Stimulated activated CD4-positive, alpha-beta T cell treated with anti-CD3 and anti-CD28 coated beads, Interleukin-4, amount 100 ng/mL, for 48 hours (primary cell): ENCODE measurements at regions not wholly inside any gene's neighbourhood (a gene's known extent, or its start where the extent isn't known, plus 50 kb on each side); places are given as distances from the start of the nearest gene placed in this dataset.

Source experiments
- DNase-seq, 2 donors: peaks; one replicate each; pipeline ENCODE4 v3.0.0-alpha.2; 2020; ENCODE audit warnings: low read depth in 2 of 2

GRCh38 chr12:126760092-126760491 lies 1506.9 kb upstream of the TMEM132C start:
- no peak for DNase-seq

- DNase-seq, result no peak
These were observed 1505.5 kb upstream of the TMEM132C start for GRCh38 chr12:126761420-126761819.

GRCh38 chr12:126762150-126762549 lies 1504.8 kb upstream of the TMEM132C start:
- DNase-seq, result no peak

- DNase-seq, result no peak
These were observed 1503.6 kb upstream of the TMEM132C start for GRCh38 chr12:126763359-126763758.

GRCh38 chr12:126767334-126767733 lies 1499.6 kb upstream of the TMEM132C start:
- DNase-seq, result no peak

GRCh38 chr12:126768517-126768916 lies 1498.5 kb upstream of the TMEM132C start:
- DNase-seq, result no peak

- no peak for DNase-seq
These were observed 1496.8 kb upstream of the TMEM132C start for GRCh38 chr12:126770188-126770587.

- peak; percentile 6 to 19 for DNase-seq
These were observed 1494.7 kb upstream of the TMEM132C start for GRCh38 chr12:126772171-126772864.

GRCh38 chr12:126773012-126773411 lies 1494.0 kb upstream of the TMEM132C start:
- no peak for DNase-seq

- no peak for DNase-seq
These were observed 1493.5 kb upstream of the TMEM132C start for GRCh38 chr12:126773491-126773890.

GRCh38 chr12:126776026-126776655 lies 1490.8 kb upstream of the TMEM132C start:
- DNase-seq, result no peak

GRCh38 chr12:126780343-126780742 lies 1486.6 kb upstream of the TMEM132C start:
- DNase-seq, result no peak

GRCh38 chr12:126781593-126781992 lies 1485.4 kb upstream of the TMEM132C start:
- no peak for DNase-seq

- no peak for DNase-seq
These were observed 1484.9 kb upstream of the TMEM132C start for GRCh38 chr12:126782083-126782482.

- peak; percentile 4 to 12 for DNase-seq
These were observed 1482.5 kb upstream of the TMEM132C start for GRCh38 chr12:126784328-126784921.

GRCh38 chr12:126789963-126790362 lies 1477.0 kb upstream of the TMEM132C start:
- DNase-seq, result no peak

- DNase-seq, result no peak
These were observed 1475.8 kb upstream of the TMEM132C start for GRCh38 chr12:126791122-126791521.

- no peak for DNase-seq
These were observed 1474.6 kb upstream of the TMEM132C start for GRCh38 chr12:126792411-126792810.

GRCh38 chr12:126797525-126797924 lies 1469.4 kb upstream of the TMEM132C start:
- DNase-seq, result no peak

- no peak for DNase-seq
These were observed 1468.5 kb upstream of the TMEM132C start for GRCh38 chr12:126798449-126798848.

GRCh38 chr12:126807312-126807865 lies 1459.6 kb upstream of the TMEM132C start:
- DNase-seq, result no peak

- no peak for DNase-seq
These were observed 1455.6 kb upstream of the TMEM132C start for GRCh38 chr12:126811391-126811790.

- DNase-seq, result no peak
These were observed 1447.4 kb upstream of the TMEM132C start for GRCh38 chr12:126819554-126819953.
